SK-N-SH treated with all-trans-retinoic acid at 6 μM for 48 hours (cell line): ENCODE measurements at regions not wholly inside any gene's neighbourhood (a gene's known extent, or its start where the extent isn't known, plus 50 kb on each side); places are given as distances from the start of the nearest gene placed in this dataset.

ENCODE experiments used
- ARNTL ChIP-seq: fragments of 450-650 bp; formaldehyde crosslinking; IDR thresholded peaks from 2 replicates; pipeline ENCODE4 v1.5.0; 2020; ENCODE audit warnings: low read depth, mild to moderate bottlenecking, moderate library complexity, borderline replicate concordance
- PATZ1 ChIP-seq: fragments of 250-450 bp; sonication (Bioruptor Pico); IDR thresholded peaks from 2 replicates; pipeline ENCODE4 v1.8.0; 2020; ENCODE audit warnings: mild to moderate bottlenecking, moderate library complexity, borderline replicate concordance
- TOX ChIP-seq: fragments of 250-450 bp; sonication (Bioruptor Pico); IDR thresholded peaks from 2 replicates; pipeline ENCODE4 v1.8.0; 2021; ENCODE audit warnings: mild to moderate bottlenecking, moderate library complexity, borderline replicate concordance
- ZNF70 ChIP-seq: fragments of 450-650 bp; formaldehyde crosslinking; IDR thresholded peaks from 2 replicates; pipeline ENCODE4 v1.5.0; 2020; ENCODE audit warnings: mild to moderate bottlenecking, moderate library complexity
- TF ChIP-seq, protein P1 (sequence below): fragments of 250-450 bp; sonication (Bioruptor Pico); IDR thresholded peaks from 2 replicates; pipeline ENCODE4 v1.8.0; 2021; ENCODE audit warnings: low read depth, mild to moderate bottlenecking, moderate library complexity, borderline replicate concordance

DNA sequence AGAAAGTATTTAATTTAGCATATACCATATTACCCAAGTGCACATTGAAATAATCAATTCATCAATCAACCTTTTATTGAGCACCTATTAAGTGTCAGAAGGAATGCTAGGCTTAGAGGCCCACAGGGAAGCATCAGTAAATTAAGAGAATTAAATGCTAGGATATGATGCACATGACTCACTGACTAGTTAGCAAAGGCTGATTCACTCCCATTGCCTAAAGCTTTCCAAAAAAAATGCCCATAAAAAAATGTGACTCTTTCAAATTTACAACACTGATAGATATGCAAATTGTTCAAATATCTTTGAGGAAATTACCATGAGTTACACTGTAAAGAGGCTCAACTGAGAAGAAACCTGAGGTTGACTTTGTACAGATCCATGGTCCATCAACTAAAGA is 883.3 kb downstream of the CDH11 start:
- TF ChIP-seq ARNTL (CRISPR knock-in tag) (no peak), ZNF70 (CRISPR knock-in tag) (no peak), PATZ1 (CRISPR knock-in tag) (no peak), TOX (CRISPR knock-in tag) (no peak)
- TF ChIP-seq, protein P1, sequence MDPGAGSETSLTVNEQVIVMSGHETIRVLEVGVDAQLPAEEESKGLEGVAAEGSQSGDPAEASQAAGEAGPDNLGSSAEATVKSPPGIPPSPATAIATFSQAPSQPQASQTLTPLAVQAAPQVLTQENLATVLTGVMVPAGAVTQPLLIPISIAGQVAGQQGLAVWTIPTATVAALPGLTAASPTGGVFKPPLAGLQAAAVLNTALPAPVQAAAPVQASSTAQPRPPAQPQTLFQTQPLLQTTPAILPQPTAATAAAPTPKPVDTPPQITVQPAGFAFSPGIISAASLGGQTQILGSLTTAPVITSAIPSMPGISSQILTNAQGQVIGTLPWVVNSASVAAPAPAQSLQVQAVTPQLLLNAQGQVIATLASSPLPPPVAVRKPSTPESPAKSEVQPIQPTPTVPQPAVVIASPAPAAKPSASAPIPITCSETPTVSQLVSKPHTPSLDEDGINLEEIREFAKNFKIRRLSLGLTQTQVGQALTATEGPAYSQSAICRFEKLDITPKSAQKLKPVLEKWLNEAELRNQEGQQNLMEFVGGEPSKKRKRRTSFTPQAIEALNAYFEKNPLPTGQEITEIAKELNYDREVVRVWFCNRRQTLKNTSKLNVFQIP (CRISPR knock-in tag): no peak
